GM12891 (cell line): ENCODE measurements at regions not wholly inside any gene's neighbourhood (a gene's known extent, or its start where the extent isn't known, plus 50 kb on each side); places are given as distances from the start of the nearest gene placed in this dataset.

Experiments
- POLR2A ChIP-seq: IDR thresholded peaks from 2 replicates; pipeline ENCODE4 v1.6.1; 2011; ENCODE audit warnings: low read depth, low read length, control low read depth
- SPI1 ChIP-seq: IDR thresholded peaks from 2 replicates; pipeline ENCODE4 v1.6.1; 2011; ENCODE audit warnings: low read depth, low read length, control low read depth

- TF ChIP-seq POLR2A (no peak), SPI1 (no peak)
Observed at GRCh38 chr5:38023799-38024198, 184.0 kb upstream of the GDNF start.
